Stimulated activated naive CD8-positive, alpha-beta T cell treated with anti-CD3 and anti-CD28 coated beads, Interleukin-15, amount 100 ng/mL, for 72 hours (primary cell): ENCODE measurements at regions not wholly inside any gene's neighbourhood (a gene's known extent, or its start where the extent isn't known, plus 50 kb on each side); places are given as distances from the start of the nearest gene placed in this dataset.

Source experiments
- ATAC-seq: fragments of 150-1000 bp; cut with Tn5 transposase; 2 replicates; pipeline ENCODE4 v1.10.0; 2021; ENCODE audit warnings: mild to moderate bottlenecking, moderate library complexity
- DNase-seq, 2 donors: peaks; one replicate each; pipeline ENCODE4 v3.0.0; 2021 to 2022
- H3K27ac Mint-ChIP-seq, 2 donors: one replicate each; pipeline ENCODE4 v1.8.0; 2022; ENCODE audit warnings: mild to moderate bottlenecking in 2 of 2, mixed read lengths in 2 of 2, moderate library complexity in 2 of 2
- H3K27me3 Mint-ChIP-seq: one replicate; pipeline ENCODE4 v1.8.0; 2022; ENCODE audit warnings: mixed read lengths
- H3K4me1 Mint-ChIP-seq: one replicate; pipeline ENCODE4 v1.8.0; 2022; ENCODE audit warnings: mild to moderate bottlenecking, mixed read lengths
- H3K4me3 Mint-ChIP-seq, 2 donors: one replicate each; pipeline ENCODE4 v1.8.0; 2022; ENCODE audit warnings: mild to moderate bottlenecking in 2 of 2, mixed read lengths in 2 of 2, moderate library complexity in 1 of 2
- H3K9me3 Mint-ChIP-seq, 2 donors: one replicate each; pipeline ENCODE4 v1.8.0; 2022; ENCODE audit warnings: mixed read lengths in 2 of 2

GRCh38 chr5:125341436-125341835 is 595.0 kb upstream of the ZNF608 start:
- DNase-seq (no peak), ATAC-seq (no peak)
- Mint-ChIP-seq H3K9me3 (peaks cover 0 to 27% of the 10 kb centered on the region in 2 donors), H3K27me3 (no peaks in the 10 kb centered on the region), H3K4me3 (no peak overlapping the region), H3K4me1 (no peaks in the 10 kb centered on the region), H3K27ac (no peak overlapping the region)

DNA sequence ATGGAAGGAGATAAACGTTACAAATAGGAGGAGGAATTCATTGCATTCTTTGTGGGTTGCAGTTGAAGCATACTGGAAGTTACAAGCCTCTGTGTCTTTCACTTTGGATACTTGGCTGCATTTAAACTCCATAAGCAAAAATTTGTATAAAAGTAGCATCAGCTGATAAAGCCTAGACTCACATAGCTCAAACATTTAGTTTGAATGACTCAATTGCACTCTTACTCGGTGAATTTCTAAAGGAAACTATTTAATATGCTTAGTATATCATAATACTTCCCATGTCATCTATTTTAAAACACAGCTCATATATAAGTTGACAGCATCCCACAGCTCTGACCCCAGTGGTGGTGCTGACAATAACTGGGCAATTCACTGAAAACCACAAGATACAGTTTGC is 596.6 kb upstream of the ZNF608 start:
- Mint-ChIP-seq H3K9me3 (peaks cover 0 to 27% of the 10 kb centered on the region in 2 donors), H3K27me3 (no peaks in the 10 kb centered on the region), H3K4me3 (no peak overlapping the region), H3K27ac (no peak overlapping the region), H3K4me1 (no peaks in the 10 kb centered on the region)
- no peak for DNase-seq
- no peak for ATAC-seq

GRCh38 chr5:125346316-125346715 is 599.9 kb upstream of the ZNF608 start:
- H3K4me3 Mint-ChIP-seq: no peak overlapping the region
- no peak for DNase-seq
- no peak for ATAC-seq
- H3K27me3 Mint-ChIP-seq: no peaks in the 10 kb centered on the region
- no peaks in the 10 kb centered on the region for H3K4me1 Mint-ChIP-seq
- H3K27ac Mint-ChIP-seq: no peak overlapping the region
- peaks cover 0 to 32% of the 10 kb centered on the region in 2 donors for H3K9me3 Mint-ChIP-seq

GRCh38 chr5:125348221-125348692 is 601.8 kb upstream of the ZNF608 start:
- no peak for ATAC-seq
- Mint-ChIP-seq H3K27ac (no peak overlapping the region), H3K4me1 (no peaks in the 10 kb centered on the region), H3K9me3 (peaks cover 0 to 29% of the 10 kb centered on the region in 2 donors), H3K27me3 (no peaks in the 10 kb centered on the region), H3K4me3 (no peak overlapping the region)
- DNase-seq: no peak

DNA sequence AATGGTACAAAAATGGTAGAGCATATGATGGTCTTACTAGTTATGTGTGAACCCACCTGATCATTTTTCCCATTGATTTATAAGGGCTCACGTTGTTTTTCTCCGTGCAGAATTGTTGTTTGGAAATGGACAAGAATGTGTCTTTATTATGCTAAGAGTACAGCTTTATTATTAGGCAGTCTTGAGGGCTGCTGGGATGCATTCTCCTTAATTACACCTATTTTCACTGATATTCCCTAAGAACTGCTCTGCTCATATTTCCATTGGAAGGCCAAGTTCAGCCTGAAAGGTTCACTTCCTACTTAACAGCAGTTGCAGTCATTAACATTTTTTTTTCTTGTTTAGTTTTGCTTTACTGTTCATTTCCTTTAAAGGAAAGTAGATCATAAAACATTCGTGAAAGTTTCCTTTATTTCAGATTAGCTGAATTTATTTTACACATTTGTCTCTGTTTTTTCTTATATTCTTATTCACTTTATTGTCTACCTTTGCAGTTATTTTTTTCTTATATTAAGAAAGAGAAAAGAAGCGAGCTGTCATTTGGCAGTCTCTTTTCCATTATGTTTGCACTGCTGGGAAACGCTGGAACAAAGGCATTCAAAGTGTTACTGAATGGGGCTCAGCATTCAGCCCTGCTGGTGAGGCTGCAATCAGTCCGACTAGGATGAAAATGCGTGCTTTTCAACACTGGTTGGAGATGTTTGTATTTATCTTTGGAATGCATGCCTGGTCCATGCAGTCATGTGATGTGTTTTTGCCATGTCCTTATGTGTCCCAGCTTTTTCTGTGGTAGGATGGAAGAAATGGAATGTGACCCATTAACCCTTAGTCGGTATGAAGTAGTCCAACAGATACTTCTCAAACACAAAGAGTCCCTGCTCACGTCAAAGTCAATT is 602.7 kb upstream of the ZNF608 start:
- H3K27me3 Mint-ChIP-seq: no peaks in the 10 kb centered on the region
- no peak for DNase-seq
- no peaks in the 10 kb centered on the region for H3K4me1 Mint-ChIP-seq
- ATAC-seq: no peak
- H3K9me3 Mint-ChIP-seq: peaks cover under 1 to 33% of the 10 kb centered on the region in 2 donors
- no peak overlapping the region for H3K27ac Mint-ChIP-seq
- no peak overlapping the region for H3K4me3 Mint-ChIP-seq

- no peak overlapping the region for H3K4me3 Mint-ChIP-seq
- H3K27me3 Mint-ChIP-seq: no peaks in the 10 kb centered on the region
- H3K4me1 Mint-ChIP-seq: no peaks in the 10 kb centered on the region
- no peak for ATAC-seq
- H3K27ac Mint-ChIP-seq: no peak overlapping the region
- no peak for DNase-seq
- H3K9me3 Mint-ChIP-seq: peaks cover 8 to 48% of the 10 kb centered on the region in 2 donors
Measured at GRCh38 chr5:125357660-125358059, 611.2 kb upstream of the ZNF608 start.

- H3K27me3 Mint-ChIP-seq: no peaks in the 10 kb centered on the region
- peaks cover 8 to 10% of the 10 kb centered on the region in 2 donors for H3K9me3 Mint-ChIP-seq
- DNase-seq (no peak), ATAC-seq (no peak)
- H3K4me1 Mint-ChIP-seq: no peaks in the 10 kb centered on the region
- no peak overlapping the region for H3K27ac Mint-ChIP-seq
- H3K4me3 Mint-ChIP-seq: no peak overlapping the region
Measured at GRCh38 chr5:125365747-125366146, 619.3 kb upstream of the ZNF608 start.

GRCh38 chr5:125367702-125368101 is 621.3 kb upstream of the ZNF608 start:
- DNase-seq (no peak), ATAC-seq (no peak)
- no peaks in the 10 kb centered on the region for H3K4me1 Mint-ChIP-seq
- no peaks in the 10 kb centered on the region for H3K27me3 Mint-ChIP-seq
- H3K9me3 Mint-ChIP-seq: peaks cover 8 to 10% of the 10 kb centered on the region in 2 donors
- H3K27ac Mint-ChIP-seq: no peak overlapping the region
- H3K4me3 Mint-ChIP-seq: no peak overlapping the region

GRCh38 chr5:125370461-125371205 is 624.2 kb upstream of the ZNF608 start:
- no peak for DNase-seq
- Mint-ChIP-seq H3K27ac (no peak overlapping the region), H3K9me3 (peaks cover 8 to 10% of the 10 kb centered on the region in 2 donors), H3K4me3 (no peak overlapping the region), H3K27me3 (no peaks in the 10 kb centered on the region), H3K4me1 (no peaks in the 10 kb centered on the region)
- no peak for ATAC-seq

DNA sequence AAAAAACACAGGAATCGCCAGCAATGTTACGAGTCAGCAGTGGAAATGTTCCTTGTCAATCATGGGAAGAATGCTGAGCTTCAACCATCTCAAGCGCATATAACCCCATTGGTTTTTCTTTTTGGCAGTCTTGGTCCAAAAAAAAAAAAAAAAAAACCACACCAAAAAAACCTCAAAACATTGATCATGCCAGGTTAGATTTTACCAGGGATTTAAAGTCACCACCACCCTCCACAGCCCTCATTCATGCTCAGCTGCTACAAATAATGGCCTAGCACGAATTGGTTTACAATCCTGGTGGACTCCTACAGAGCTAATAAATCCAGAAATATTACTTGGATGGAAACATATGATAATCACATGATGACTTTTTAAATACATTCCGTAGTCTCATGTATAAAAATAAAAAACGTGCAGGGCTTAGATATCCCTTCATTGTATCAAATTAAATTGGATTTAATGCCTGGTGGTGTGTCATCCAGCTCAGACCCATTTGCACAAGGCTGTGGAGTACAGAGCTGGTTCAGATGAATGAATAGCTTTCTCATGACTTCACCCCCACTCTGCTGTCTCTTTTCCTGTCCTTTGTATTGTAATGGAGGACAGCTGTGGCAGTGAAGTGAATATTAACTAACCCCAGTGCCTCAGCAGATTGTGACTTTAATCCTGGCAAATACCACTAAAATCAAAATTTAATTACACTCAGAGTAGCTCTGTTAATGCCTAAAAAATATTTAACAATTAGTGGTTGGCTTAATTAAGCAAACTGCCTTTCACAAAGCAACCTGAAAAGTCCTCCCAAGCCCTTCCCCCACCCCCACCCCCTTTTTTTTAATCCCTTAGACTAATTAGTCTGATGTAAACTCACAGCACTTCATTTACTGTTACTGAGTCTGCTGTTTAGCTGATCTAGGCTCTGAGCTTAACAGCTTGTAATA is 626.5 kb upstream of the ZNF608 start:
- H3K27me3 Mint-ChIP-seq: no peaks in the 10 kb centered on the region
- H3K9me3 Mint-ChIP-seq: peaks cover under 1 to 5% of the 10 kb centered on the region in 2 donors
- no peaks in the 10 kb centered on the region for H3K4me1 Mint-ChIP-seq
- no peak overlapping the region for H3K27ac Mint-ChIP-seq
- ATAC-seq: no peak
- H3K4me3 Mint-ChIP-seq: no peak overlapping the region
- no peak for DNase-seq

- no peaks in the 10 kb centered on the region for H3K9me3 Mint-ChIP-seq
- no peak overlapping the region for H3K27ac Mint-ChIP-seq
- no peaks in the 10 kb centered on the region for H3K27me3 Mint-ChIP-seq
- no peak for DNase-seq
- no peak for ATAC-seq
- no peaks in the 10 kb centered on the region for H3K4me1 Mint-ChIP-seq
- H3K4me3 Mint-ChIP-seq: no peak overlapping the region
Measured at GRCh38 chr5:125375143-125375542, 628.7 kb upstream of the ZNF608 start.

DNA sequence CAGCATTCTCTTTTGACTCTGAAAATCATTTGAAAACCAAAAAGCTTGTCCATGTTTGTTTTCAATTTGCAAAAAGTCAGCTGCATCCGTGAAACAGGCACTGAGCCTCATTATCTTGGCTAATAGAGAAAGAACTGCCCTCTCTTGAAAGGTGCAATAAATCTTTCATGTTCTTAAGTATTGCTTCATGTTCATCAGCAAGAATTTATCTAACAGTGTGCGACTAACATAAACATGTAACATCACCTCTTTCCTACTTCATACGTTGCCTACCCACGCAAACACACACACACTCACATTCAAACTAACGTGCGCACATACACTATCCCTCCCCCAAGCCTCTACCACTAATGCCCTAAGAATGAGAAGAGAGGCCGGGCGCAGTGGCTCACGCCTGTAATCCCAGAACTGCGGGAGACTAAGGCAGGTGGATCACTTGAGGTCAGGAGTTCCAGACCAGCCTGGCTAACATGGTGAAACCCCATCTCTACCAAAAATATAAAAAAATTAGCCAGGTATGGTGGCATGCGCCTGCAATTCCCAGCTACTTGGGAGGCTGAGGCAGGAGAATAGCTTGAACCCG is 629.7 kb upstream of the ZNF608 start:
- DNase-seq: no peak
- no peaks in the 10 kb centered on the region for H3K9me3 Mint-ChIP-seq
- H3K4me3 Mint-ChIP-seq: no peak overlapping the region
- no peak for ATAC-seq
- no peaks in the 10 kb centered on the region for H3K27me3 Mint-ChIP-seq
- H3K27ac Mint-ChIP-seq: no peak overlapping the region
- H3K4me1 Mint-ChIP-seq: no peaks in the 10 kb centered on the region

DNA sequence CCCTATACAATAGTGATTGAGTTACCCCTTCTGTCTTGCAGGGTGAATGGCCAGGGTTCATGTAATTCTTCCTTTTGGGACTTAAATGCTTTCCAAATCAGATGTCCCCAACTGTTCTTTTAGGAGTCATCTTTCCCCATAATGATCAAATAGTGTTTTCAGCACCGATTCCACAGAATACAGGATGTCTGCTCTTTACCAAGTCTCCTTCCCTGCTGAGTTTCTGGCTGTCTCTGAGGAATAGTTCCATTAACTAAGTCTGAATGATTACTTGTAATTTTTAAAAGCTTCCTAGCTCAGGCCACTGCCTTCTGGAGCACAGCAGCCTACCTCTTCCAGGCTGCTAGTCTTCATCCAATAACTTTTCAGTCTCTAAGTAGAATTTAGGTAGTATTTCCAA is 630.7 kb upstream of the ZNF608 start:
- no peak for DNase-seq
- H3K9me3 Mint-ChIP-seq: no peaks in the 10 kb centered on the region
- no peaks in the 10 kb centered on the region for H3K4me1 Mint-ChIP-seq
- no peaks in the 10 kb centered on the region for H3K27me3 Mint-ChIP-seq
- H3K4me3 Mint-ChIP-seq: no peak overlapping the region
- ATAC-seq: no peak
- no peak overlapping the region for H3K27ac Mint-ChIP-seq

- ATAC-seq (no peak), DNase-seq (no peak)
- Mint-ChIP-seq H3K9me3 (no peaks in the 10 kb centered on the region), H3K4me1 (no peaks in the 10 kb centered on the region), H3K27ac (no peak overlapping the region), H3K27me3 (no peaks in the 10 kb centered on the region), H3K4me3 (no peak overlapping the region)
Measured at GRCh38 chr5:125381290-125381689, 634.9 kb upstream of the ZNF608 start.

DNA sequence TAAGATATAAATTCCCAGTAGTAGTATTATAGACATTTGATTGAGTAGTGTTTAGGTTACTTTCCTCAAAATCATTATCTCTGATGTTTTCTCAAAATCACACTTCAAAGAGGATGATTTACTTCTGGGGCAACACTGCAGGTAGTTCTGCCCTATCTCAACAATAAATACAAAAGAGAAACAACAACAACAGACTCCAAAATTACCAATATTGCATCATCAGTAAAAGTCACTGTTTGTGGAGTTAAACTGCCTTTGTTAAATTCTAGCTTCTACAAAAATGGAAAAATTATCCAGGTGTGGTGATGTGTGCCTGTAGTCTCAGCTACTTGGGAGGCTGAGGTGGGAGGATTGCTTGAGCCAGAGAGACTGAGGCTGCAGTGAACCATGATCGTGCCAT is 637.6 kb upstream of the ZNF608 start:
- no peak overlapping the region for H3K4me3 Mint-ChIP-seq
- H3K4me1 Mint-ChIP-seq: no peaks in the 10 kb centered on the region
- H3K9me3 Mint-ChIP-seq: no peaks in the 10 kb centered on the region
- no peaks in the 10 kb centered on the region for H3K27me3 Mint-ChIP-seq
- ATAC-seq (no peak), DNase-seq (no peak)
- no peak overlapping the region for H3K27ac Mint-ChIP-seq
